ENCODE measurements at regions not wholly inside any gene's neighbourhood (a gene's known extent, or its start where the extent isn't known, plus 50 kb on each side); places are given as distances from the start of the nearest gene placed in this dataset.

- H3K9me1 ChIP-seq (replicated peaks; ENCODE audit: control insufficient read depth, extremely low read depth, insufficient read depth, low read length): no peaks in the 10 kb centered on the region
- TF ChIP-seq MAX (IDR thresholded peaks at IDR 0.05; ENCODE audit: insufficient read depth, insufficient read length): no peak
- no peak for TF ChIP-seq FOS (IDR thresholded peaks at IDR 0.05; ENCODE audit: borderline replicate concordance, insufficient read depth, low read length)
- no peak for TF ChIP-seq GATA2 (IDR thresholded peaks at IDR 0.05; ENCODE audit: insufficient read depth, insufficient read length, low read depth, low read length)
- no peak for TF ChIP-seq JUN (IDR thresholded peaks at IDR 0.05; ENCODE audit: borderline replicate concordance, insufficient read depth, insufficient read length, low read depth)
- TF ChIP-seq POLR2A (IDR thresholded peaks at IDR 0.05; ENCODE audit: low read depth, low read length): no peak
- no peak for TF ChIP-seq POLR2AphosphoS5 (IDR thresholded peaks at IDR 0.05; ENCODE audit: insufficient read depth, low read depth, low read length)
- no peak for TF ChIP-seq EZH2 (IDR thresholded peaks at IDR 0.05; ENCODE audit: borderline replicate concordance, low read depth, low read length, severe bottlenecking)
- TF ChIP-seq MYC (IDR thresholded peaks at IDR 0.05; ENCODE audit: low read depth, low read length): no peak
- TF ChIP-seq CTCF (IDR thresholded peaks at IDR 0.05; ENCODE audit: extremely low read depth in 1 of 2, insufficient read depth in 1 of 2, low read depth in 1 of 2, low read length in 2 of 2): no peak
- no TSS peak for BruUV-seq (replicated peaks)
These were observed 185.1 kb upstream of the SYT13 start for GRCh38 chr11:45471266-45471665.

More at GRCh38 chr11:45471266-45471665, 185.1 kb upstream of the SYT13 start:
- POLR2A ChIA-PET: no interaction called here
- no peak overlapping the region for H2AFZ ChIP-seq (ENCODE audit: low read depth, low read length)
- H3K4me1 ChIP-seq (ENCODE audit: control insufficient read depth, extremely low read depth, insufficient read depth, low read length): peaks cover 6% of the 10 kb centered on the region
- H3K9ac ChIP-seq (replicated peaks; ENCODE audit: extremely low read depth, insufficient read depth, low read length): no peak overlapping the region
- no peaks in the 10 kb centered on the region for H3K27me3 ChIP-seq (ENCODE audit: control insufficient read depth in 2 of 2, insufficient read depth in 2 of 2, low read length in 2 of 2)
- no peak overlapping the region for H3K4me3 ChIP-seq (replicated peaks in 1 of 3; ENCODE audit: insufficient read depth in 1 of 3, low read depth in 1 of 3, low read length in 3 of 3)
- H3K9me3 ChIP-seq (replicated peaks; ENCODE audit: control insufficient read depth, insufficient read depth, low read length): no peaks in the 10 kb centered on the region
- no peaks in the 10 kb centered on the region for H3K79me2 ChIP-seq (ENCODE audit: control insufficient read depth, insufficient read depth, low read length)
- no peaks in the 10 kb centered on the region for H4K20me1 ChIP-seq (replicated peaks; ENCODE audit: control insufficient read depth, extremely low read depth, insufficient read depth, low read length)
- H3K36me3 ChIP-seq (ENCODE audit: control insufficient read depth in 2 of 2, extremely low read depth in 1 of 2, insufficient read depth in 2 of 2, low read length in 2 of 2): no peaks in the 10 kb centered on the region
- intact Hi-C loops (cut with micrococcal nuclease) (no loop called here), dilution Hi-C loops (cut with MboI; ENCODE audit: extremely low pct_ligation_motif_present, low sequenced_read_pairs) (no loop called here)
- DNase-seq (ENCODE audit: low read depth, low spot score): no peak
- FAIRE-seq: no peak
- no peak overlapping the region for H3K27ac ChIP-seq (ENCODE audit: insufficient read depth, low read depth, low read length)
- CTCF ChIA-PET: no interaction called here
- H3K4me2 ChIP-seq (ENCODE audit: insufficient read depth, low read length): no peak overlapping the region

All from endothelial cell of umbilical vein (primary cell).